Spleen (tissue), 7 donors: ENCODE measurements at regions not wholly inside any gene's neighbourhood (a gene's known extent, or its start where the extent isn't known, plus 50 kb on each side); places are given as distances from the start of the nearest gene placed in this dataset.

ENCODE experiments used
- POLR2A ChIP-seq, 3 donors: fragments of 450-650 bp; IDR thresholded peaks; one replicate each; pipeline ENCODE4 v1.5.1; 2017; ENCODE audit warnings: antibody characterized with exemption in 3 of 3, mild to moderate bottlenecking in 1 of 3
- TF ChIP-seq, protein P1 (sequence below), 11 experiments: fragments of 200-600 bp in 7 of 11; fragments of 450-650 bp in 4 of 11; sonication (generic) in 4 of 11; IDR thresholded peaks in 8 of 11; conservative IDR thresholded peaks in 3 of 11; 1 replicate in 7 of 11; 2 replicates in 4 of 11; pipeline versions ENCODE4 v1.4.0 to v1.8.0; 2016 to 2021; ENCODE audit warnings: antibody characterized with exemption in 11 of 11, inconsistent platforms in 4 of 11, mild to moderate bottlenecking in 1 of 11
- donor health status: DM: no; HTN: no; CAD: no; lungs with moderate emphysema.
- donor health status: DM: no; HTN: no; CAD: no.
- donor health status: DM: no; HTN: no; CAD: no.

DNA sequence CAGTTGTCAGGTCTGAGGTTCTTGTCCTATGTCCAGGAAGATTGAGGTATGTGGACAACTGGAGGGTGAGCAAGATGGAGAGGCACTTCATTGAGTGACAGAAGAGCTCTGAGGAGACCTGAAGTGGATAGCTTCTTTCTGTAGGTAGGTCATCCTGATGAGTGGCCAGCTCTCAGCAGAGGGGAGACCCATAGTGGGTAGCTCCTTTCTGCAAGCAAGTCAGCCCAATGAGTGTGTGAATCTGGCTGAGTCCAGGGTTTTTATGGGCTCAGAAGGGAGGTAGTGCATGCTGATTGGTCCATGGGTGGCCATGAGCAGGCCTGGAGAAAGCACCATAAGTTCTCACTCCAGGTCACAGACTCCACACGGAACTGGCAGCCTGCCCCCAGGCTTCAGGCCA lies 92.6 kb upstream of the GALNT5 start:
- TF ChIP-seq, protein P1, sequence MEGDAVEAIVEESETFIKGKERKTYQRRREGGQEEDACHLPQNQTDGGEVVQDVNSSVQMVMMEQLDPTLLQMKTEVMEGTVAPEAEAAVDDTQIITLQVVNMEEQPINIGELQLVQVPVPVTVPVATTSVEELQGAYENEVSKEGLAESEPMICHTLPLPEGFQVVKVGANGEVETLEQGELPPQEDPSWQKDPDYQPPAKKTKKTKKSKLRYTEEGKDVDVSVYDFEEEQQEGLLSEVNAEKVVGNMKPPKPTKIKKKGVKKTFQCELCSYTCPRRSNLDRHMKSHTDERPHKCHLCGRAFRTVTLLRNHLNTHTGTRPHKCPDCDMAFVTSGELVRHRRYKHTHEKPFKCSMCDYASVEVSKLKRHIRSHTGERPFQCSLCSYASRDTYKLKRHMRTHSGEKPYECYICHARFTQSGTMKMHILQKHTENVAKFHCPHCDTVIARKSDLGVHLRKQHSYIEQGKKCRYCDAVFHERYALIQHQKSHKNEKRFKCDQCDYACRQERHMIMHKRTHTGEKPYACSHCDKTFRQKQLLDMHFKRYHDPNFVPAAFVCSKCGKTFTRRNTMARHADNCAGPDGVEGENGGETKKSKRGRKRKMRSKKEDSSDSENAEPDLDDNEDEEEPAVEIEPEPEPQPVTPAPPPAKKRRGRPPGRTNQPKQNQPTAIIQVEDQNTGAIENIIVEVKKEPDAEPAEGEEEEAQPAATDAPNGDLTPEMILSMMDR (IDR thresholded peaks at IDR 0.05 in 8 of 11, conservative IDR thresholded peaks at IDR 0.05 in 3 of 11): no peak
- TF ChIP-seq POLR2A (IDR thresholded peaks at IDR 0.05): no peak
